WTC11 (cell line): ENCODE measurements at regions not wholly inside any gene's neighbourhood (a gene's known extent, or its start where the extent isn't known, plus 50 kb on each side); places are given as distances from the start of the nearest gene placed in this dataset.

ENCODE experiments used
- ATAC-seq: fragments of 200-7000 bp; cut with Tn5 transposase; 2 replicates; pipeline ENCODE4 v1.10.0; 2021; ENCODE audit warnings: mild to moderate bottlenecking, moderate library complexity
- CTCF ChIA-PET: fragments of 300-600 bp; sonication (Branson Sonifier 250); formaldehyde crosslinking; loops from one replicate; lab custom pipeline; 2021; ENCODE audit warnings: antibody characterized with exemption; lab: Charles Lee
- POLR2A ChIA-PET: fragments of 350-600 bp; sonication (Branson Sonifier 250); formaldehyde crosslinking; loops from one replicate; lab custom pipeline; 2021; ENCODE audit warnings: antibody characterized with exemption; lab: Charles Lee
- DNase-seq: peaks from one replicate; pipeline ENCODE4 v3.0.0; 2021; ENCODE audit warnings: low spot score
- H3K27ac Mint-ChIP-seq: 2 replicates; pipeline ENCODE4 v1.8.0; 2021; ENCODE audit warnings: mixed read lengths
- H3K27me3 Mint-ChIP-seq: 2 replicates; pipeline ENCODE4 v1.8.0; 2021; ENCODE audit warnings: low read depth, mild to moderate bottlenecking, moderate library complexity, mixed read lengths
- H3K36me3 Mint-ChIP-seq: 2 replicates; pipeline ENCODE4 v1.8.0; 2021; ENCODE audit warnings: mixed read lengths
- H3K4me1 Mint-ChIP-seq: 2 replicates; pipeline ENCODE4 v1.8.0; 2022; ENCODE audit warnings: mixed read lengths
- H3K4me3 Mint-ChIP-seq: 2 replicates; pipeline ENCODE4 v1.8.0; 2021; ENCODE audit warnings: mild to moderate bottlenecking, moderate library complexity, mixed read lengths
- H3K9me3 Mint-ChIP-seq: 2 replicates; pipeline ENCODE4 v1.8.0; 2021; ENCODE audit warnings: mixed read lengths
- ATF1 ChIP-seq: sonication (generic); formaldehyde crosslinking; IDR thresholded peaks from 2 replicates; pipeline ENCODE4 v1.8.1; 2023; ENCODE audit warnings: mild to moderate bottlenecking, moderate library complexity, missing genetic modification reagents
- CBFB ChIP-seq: sonication (generic); formaldehyde crosslinking; IDR thresholded peaks from 2 replicates; pipeline ENCODE4 v1.8.1; 2022; ENCODE audit warnings: mild to moderate bottlenecking, low read depth, missing genetic modification reagents
- NR3C1 ChIP-seq: sonication (generic); formaldehyde crosslinking; conservative IDR thresholded peaks from 2 replicates; pipeline ENCODE4 v1.8.1; 2023; ENCODE audit warnings: low read depth, mild to moderate bottlenecking, missing genetic modification reagents
- TCF7 ChIP-seq: sonication (generic); formaldehyde crosslinking; IDR thresholded peaks from 2 replicates; pipeline ENCODE4 v1.8.0; 2022; ENCODE audit warnings: mild to moderate bottlenecking, low read depth, missing genetic modification reagents, moderate library complexity
- ZNF396 ChIP-seq: fragments of 250-450 bp; sonication (Bioruptor Pico); IDR thresholded peaks from 2 replicates; pipeline ENCODE4 v1.8.0; 2021; ENCODE audit warnings: mild to moderate bottlenecking, moderate library complexity, borderline replicate concordance
- ZNF423 ChIP-seq: fragments of 250-450 bp; sonication (Bioruptor Pico); IDR thresholded peaks from 2 replicates; pipeline ENCODE4 v2.1.2; 2022; ENCODE audit warnings: mild to moderate bottlenecking, moderate library complexity
- ZNF671 ChIP-seq: fragments of 250-450 bp; sonication (Bioruptor Pico); IDR thresholded peaks from 2 replicates; pipeline ENCODE4 v1.8.0; 2021; ENCODE audit warnings: mild to moderate bottlenecking
- TF ChIP-seq, protein P1 (sequence below): sonication (generic); formaldehyde crosslinking; IDR thresholded peaks from 2 replicates; pipeline ENCODE4 v1.8.0; 2022; ENCODE audit warnings: mild to moderate bottlenecking, missing genetic modification reagents
- TF ChIP-seq, protein P2 (sequence below): sonication (generic); formaldehyde crosslinking; IDR thresholded peaks from 2 replicates; pipeline ENCODE4 v1.8.1; 2023; ENCODE audit warnings: mild to moderate bottlenecking, missing genetic modification reagents, moderate library complexity
- TF ChIP-seq, protein P3 (sequence below): sonication (generic); formaldehyde crosslinking; IDR thresholded peaks from 2 replicates; pipeline ENCODE4 v1.8.0; 2022; ENCODE audit warnings: mild to moderate bottlenecking, missing genetic modification reagents
- TF ChIP-seq, protein P4 (sequence below): sonication (generic); formaldehyde crosslinking; IDR thresholded peaks from 2 replicates; pipeline ENCODE4 v1.8.1; 2023; ENCODE audit warnings: mild to moderate bottlenecking, moderate library complexity, missing genetic modification reagents
- TF ChIP-seq, protein P5 (sequence below): fragments of 250-450 bp; sonication (Bioruptor Pico); IDR thresholded peaks from 2 replicates; pipeline ENCODE4 v1.9.0; 2021; ENCODE audit warnings: moderate library complexity, mild to moderate bottlenecking, inconsistent platforms, borderline replicate concordance
- TF ChIP-seq, protein P6 (sequence below): fragments of 250-450 bp; sonication (Bioruptor Pico); conservative IDR thresholded peaks from 2 replicates; pipeline ENCODE4 v1.9.0; 2021; ENCODE audit warnings: mild to moderate bottlenecking
- TF ChIP-seq, protein P7 (sequence below): sonication (generic); formaldehyde crosslinking; IDR thresholded peaks from 2 replicates; pipeline ENCODE4 v1.8.0; 2023; ENCODE audit warnings: missing genetic modification reagents, mild to moderate bottlenecking, borderline replicate concordance
- TF ChIP-seq, protein P8 (sequence below): sonication (generic); formaldehyde crosslinking; IDR thresholded peaks from 2 replicates; pipeline ENCODE4 v1.8.1; 2023; ENCODE audit warnings: mild to moderate bottlenecking, missing genetic modification reagents, moderate library complexity

DNA sequence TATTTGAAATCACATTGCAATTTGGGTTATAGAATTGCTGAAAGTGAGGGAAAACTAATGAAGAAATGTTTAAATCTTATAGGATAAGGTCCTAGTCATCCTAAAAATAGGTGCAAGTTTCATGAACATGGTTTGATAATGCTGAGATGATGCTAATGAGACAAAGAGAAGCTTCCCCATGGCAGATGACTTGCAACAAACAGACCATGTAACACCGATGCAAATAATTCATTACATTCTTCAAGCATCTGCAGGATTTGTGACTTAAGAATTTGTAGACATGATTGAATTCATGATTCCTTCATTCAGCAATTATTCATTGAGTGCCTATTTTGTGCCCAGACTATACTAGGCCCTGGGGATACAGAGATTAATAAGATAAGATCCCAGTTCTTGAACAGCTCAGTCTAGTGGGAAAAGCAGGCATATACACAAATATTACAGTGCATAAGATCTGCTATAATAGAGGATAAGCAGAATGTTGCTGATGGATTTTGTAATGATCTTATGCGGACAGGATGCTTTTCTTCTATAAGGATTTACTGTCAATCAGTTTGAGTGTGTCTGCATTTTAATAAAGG lies 367.9 kb upstream of the GBE1 start:
- no peak overlapping the region for H3K4me3 Mint-ChIP-seq
- CTCF ChIA-PET: no interaction called here
- no peak overlapping the region for H3K27ac Mint-ChIP-seq
- TF ChIP-seq, protein P1, sequence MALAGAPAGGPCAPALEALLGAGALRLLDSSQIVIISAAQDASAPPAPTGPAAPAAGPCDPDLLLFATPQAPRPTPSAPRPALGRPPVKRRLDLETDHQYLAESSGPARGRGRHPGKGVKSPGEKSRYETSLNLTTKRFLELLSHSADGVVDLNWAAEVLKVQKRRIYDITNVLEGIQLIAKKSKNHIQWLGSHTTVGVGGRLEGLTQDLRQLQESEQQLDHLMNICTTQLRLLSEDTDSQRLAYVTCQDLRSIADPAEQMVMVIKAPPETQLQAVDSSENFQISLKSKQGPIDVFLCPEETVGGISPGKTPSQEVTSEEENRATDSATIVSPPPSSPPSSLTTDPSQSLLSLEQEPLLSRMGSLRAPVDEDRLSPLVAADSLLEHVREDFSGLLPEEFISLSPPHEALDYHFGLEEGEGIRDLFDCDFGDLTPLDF (CRISPR knock-in tag): no peak
- TF ChIP-seq, protein P2, sequence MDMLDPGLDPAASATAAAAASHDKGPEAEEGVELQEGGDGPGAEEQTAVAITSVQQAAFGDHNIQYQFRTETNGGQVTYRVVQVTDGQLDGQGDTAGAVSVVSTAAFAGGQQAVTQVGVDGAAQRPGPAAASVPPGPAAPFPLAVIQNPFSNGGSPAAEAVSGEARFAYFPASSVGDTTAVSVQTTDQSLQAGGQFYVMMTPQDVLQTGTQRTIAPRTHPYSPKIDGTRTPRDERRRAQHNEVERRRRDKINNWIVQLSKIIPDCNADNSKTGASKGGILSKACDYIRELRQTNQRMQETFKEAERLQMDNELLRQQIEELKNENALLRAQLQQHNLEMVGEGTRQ (CRISPR knock-in tag): no peak
- no peak for TF ChIP-seq CBFB (CRISPR knock-in tag)
- TF ChIP-seq, protein P3, sequence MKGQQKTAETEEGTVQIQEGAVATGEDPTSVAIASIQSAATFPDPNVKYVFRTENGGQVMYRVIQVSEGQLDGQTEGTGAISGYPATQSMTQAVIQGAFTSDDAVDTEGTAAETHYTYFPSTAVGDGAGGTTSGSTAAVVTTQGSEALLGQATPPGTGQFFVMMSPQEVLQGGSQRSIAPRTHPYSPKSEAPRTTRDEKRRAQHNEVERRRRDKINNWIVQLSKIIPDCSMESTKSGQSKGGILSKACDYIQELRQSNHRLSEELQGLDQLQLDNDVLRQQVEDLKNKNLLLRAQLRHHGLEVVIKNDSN (CRISPR knock-in tag): no peak
- TF ChIP-seq, protein P4, sequence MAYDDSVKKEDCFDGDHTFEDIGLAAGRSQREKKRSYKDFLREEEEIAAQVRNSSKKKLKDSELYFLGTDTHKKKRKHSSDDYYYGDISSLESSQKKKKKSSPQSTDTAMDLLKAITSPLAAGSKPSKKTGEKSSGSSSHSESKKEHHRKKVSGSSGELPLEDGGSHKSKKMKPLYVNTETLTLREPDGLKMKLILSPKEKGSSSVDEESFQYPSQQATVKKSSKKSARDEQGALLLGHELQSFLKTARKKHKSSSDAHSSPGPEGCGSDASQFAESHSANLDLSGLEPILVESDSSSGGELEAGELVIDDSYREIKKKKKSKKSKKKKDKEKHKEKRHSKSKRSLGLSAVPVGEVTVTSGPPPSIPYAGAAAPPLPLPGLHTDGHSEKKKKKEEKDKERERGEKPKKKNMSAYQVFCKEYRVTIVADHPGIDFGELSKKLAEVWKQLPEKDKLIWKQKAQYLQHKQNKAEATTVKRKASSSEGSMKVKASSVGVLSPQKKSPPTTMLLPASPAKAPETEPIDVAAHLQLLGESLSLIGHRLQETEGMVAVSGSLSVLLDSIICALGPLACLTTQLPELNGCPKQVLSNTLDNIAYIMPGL (CRISPR knock-in tag): no peak
- TF ChIP-seq ZNF423 (CRISPR knock-in tag): no peak
- TF ChIP-seq TCF7 (CRISPR knock-in tag): no peak
- TF ChIP-seq, protein P5, sequence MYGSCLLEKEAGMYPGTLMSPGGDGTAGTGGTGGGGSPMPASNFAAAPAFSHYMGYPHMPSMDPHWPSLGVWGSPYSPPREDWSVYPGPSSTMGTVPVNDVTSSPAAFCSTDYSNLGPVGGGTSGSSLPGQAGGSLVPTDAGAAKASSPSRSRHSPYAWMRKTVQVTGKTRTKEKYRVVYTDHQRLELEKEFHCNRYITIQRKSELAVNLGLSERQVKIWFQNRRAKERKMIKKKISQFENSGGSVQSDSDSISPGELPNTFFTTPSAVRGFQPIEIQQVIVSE (CRISPR knock-in tag): no peak
- TF ChIP-seq, protein P6, sequence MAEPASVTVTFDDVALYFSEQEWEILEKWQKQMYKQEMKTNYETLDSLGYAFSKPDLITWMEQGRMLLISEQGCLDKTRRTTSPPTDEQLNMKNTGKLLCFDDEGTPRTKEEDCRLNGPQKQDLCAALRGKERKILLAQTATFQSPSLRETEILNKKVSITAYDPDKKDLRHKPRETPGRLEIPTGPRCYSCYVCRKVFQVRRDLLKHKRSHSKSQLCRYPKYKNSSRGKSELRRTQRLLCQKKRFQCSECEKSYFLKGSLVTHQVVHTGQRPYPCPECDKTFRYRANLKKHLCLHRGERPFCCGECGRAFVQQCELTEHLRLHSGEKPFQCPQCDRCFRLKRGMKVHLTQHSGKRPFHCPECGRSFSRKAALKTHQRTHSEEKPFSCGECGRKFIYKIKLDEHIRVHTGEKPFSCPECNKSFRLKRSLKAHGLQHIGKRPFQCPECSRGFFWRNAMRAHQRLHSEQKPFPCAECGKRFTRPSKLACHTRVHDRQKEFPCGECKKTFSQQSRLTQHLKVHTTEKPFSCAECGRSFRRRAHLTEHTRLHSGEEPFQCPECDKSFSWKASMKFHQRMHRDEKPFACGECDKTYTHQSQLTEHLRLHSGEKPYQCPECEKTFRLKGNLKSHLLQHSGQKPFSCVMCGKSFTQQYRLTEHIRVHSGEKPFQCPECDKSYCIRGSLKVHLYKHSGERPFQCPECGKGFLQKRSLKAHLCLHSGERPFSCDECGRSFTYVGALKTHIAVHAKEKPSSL (CRISPR knock-in tag): no peak
- TF ChIP-seq, protein P7, sequence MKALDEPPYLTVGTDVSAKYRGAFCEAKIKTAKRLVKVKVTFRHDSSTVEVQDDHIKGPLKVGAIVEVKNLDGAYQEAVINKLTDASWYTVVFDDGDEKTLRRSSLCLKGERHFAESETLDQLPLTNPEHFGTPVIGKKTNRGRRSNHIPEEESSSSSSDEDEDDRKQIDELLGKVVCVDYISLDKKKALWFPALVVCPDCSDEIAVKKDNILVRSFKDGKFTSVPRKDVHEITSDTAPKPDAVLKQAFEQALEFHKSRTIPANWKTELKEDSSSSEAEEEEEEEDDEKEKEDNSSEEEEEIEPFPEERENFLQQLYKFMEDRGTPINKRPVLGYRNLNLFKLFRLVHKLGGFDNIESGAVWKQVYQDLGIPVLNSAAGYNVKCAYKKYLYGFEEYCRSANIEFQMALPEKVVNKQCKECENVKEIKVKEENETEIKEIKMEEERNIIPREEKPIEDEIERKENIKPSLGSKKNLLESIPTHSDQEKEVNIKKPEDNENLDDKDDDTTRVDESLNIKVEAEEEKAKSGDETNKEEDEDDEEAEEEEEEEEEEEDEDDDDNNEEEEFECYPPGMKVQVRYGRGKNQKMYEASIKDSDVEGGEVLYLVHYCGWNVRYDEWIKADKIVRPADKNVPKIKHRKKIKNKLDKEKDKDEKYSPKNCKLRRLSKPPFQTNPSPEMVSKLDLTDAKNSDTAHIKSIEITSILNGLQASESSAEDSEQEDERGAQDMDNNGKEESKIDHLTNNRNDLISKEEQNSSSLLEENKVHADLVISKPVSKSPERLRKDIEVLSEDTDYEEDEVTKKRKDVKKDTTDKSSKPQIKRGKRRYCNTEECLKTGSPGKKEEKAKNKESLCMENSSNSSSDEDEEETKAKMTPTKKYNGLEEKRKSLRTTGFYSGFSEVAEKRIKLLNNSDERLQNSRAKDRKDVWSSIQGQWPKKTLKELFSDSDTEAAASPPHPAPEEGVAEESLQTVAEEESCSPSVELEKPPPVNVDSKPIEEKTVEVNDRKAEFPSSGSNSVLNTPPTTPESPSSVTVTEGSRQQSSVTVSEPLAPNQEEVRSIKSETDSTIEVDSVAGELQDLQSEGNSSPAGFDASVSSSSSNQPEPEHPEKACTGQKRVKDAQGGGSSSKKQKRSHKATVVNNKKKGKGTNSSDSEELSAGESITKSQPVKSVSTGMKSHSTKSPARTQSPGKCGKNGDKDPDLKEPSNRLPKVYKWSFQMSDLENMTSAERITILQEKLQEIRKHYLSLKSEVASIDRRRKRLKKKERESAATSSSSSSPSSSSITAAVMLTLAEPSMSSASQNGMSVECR (CRISPR knock-in tag): no peak
- no peak for TF ChIP-seq NR3C1 (CRISPR knock-in tag)
- TF ChIP-seq ZNF671: no peak
- no peak for TF ChIP-seq ZNF396 (CRISPR knock-in tag)
- no peak for TF ChIP-seq ATF1 (CRISPR knock-in tag)
- TF ChIP-seq, protein P8, sequence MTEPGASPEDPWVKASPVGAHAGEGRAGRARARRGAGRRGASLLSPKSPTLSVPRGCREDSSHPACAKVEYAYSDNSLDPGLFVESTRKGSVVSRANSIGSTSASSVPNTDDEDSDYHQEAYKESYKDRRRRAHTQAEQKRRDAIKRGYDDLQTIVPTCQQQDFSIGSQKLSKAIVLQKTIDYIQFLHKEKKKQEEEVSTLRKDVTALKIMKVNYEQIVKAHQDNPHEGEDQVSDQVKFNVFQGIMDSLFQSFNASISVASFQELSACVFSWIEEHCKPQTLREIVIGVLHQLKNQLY: no peak
- H3K27me3 Mint-ChIP-seq: no peaks in the 10 kb centered on the region
- no peaks in the 10 kb centered on the region for H3K9me3 Mint-ChIP-seq
- POLR2A ChIA-PET: no interaction called here
- H3K36me3 Mint-ChIP-seq: no peaks in the 10 kb centered on the region
- peaks cover 16% of the 10 kb centered on the region for H3K4me1 Mint-ChIP-seq
- DNase-seq (no peak), ATAC-seq (no peak)
